ENCODE measurements at regions not wholly inside any gene's neighbourhood (a gene's known extent, or its start where the extent isn't known, plus 50 kb on each side); places are given as distances from the start of the nearest gene placed in this dataset.
"Not testable (repeated sequence)": the region's sequence is repeated elsewhere in the genome, so short reads cannot be mapped to it uniquely, and the experiment has no call there.

- DNase-seq (ENCODE audit: low spot score): no peak
Observed at GRCh38 chr2:49686291-49686690, 532.0 kb upstream of the FSHR start.

- DNase-seq (ENCODE audit: low spot score): no peak
Observed at GRCh38 chr2:49677227-49677626, 522.9 kb upstream of the FSHR start.

GRCh38 chr2:49664827-49665226 is 510.5 kb upstream of the FSHR start:
- DNase-seq (ENCODE audit: low spot score): no peak

- no peak for DNase-seq (ENCODE audit: low spot score)
Observed at GRCh38 chr2:49661809-49662208, 507.5 kb upstream of the FSHR start.

- no peak for DNase-seq (ENCODE audit: low spot score)
Observed at GRCh38 chr2:49656853-49657252, 502.5 kb upstream of the FSHR start.

DNA sequence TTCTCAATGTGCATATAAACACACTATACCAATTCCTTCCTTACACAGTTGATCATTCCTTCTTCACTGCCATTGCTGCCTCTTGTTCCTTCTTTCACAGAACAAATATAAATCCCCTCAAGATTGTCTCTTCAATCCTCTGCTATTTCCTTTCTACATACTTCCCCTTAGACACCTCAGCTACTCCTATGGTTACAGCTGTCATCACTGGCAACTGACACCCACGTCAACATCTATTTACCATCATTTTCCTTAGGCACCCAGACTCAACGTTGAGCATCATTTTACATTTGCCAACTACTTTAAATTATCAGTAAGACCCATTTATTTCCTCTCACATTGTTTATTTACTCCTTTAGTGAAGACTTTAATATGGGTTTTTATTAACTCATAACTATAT is 488.8 kb upstream of the FSHR start:
- no peak for DNase-seq (ENCODE audit: low spot score)

GRCh38 chr2:49640630-49641029 is 486.3 kb upstream of the FSHR start:
- no peak for DNase-seq (ENCODE audit: low spot score)

GRCh38 chr2:49621016-49621415 is 466.7 kb upstream of the FSHR start:
- DNase-seq (ENCODE audit: low spot score): no peak

DNA sequence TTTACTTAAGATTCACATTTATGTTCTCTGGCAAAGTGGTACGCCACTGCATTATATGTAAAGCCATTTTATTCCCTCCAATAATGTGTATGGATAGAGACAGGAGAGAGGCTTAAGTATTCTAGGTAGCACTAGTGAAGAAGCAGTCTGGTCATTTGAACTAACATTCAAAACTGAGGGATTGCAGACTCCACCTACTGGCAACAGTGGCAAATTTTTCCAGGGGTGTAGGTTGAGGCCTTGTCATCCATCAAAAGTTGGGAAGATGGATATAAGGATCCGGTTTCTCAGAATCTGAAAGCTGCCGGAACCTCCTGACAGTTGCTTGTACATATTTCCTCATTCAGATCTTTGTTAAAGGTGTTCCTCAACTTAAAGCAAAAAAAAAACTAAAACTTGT is 465.5 kb upstream of the FSHR start:
- peak; percentile 34 for DNase-seq (ENCODE audit: low spot score)

- no peak for DNase-seq (ENCODE audit: low spot score)
Observed at GRCh38 chr2:49618491-49618890, 464.2 kb upstream of the FSHR start.

GRCh38 chr2:49616800-49617199 is 462.5 kb upstream of the FSHR start:
- peak; percentile 39 for DNase-seq (ENCODE audit: low spot score)

- not testable (repeated sequence) for DNase-seq (ENCODE audit: low spot score)
Observed at GRCh38 chr2:49611796-49612195, 457.5 kb upstream of the FSHR start.

- DNase-seq (ENCODE audit: low spot score): no peak
Observed at GRCh38 chr2:49600524-49600923, 446.2 kb upstream of the FSHR start.

GRCh38 chr2:49598231-49598630 is 443.9 kb upstream of the FSHR start:
- no peak for DNase-seq (ENCODE audit: low spot score)

DNA sequence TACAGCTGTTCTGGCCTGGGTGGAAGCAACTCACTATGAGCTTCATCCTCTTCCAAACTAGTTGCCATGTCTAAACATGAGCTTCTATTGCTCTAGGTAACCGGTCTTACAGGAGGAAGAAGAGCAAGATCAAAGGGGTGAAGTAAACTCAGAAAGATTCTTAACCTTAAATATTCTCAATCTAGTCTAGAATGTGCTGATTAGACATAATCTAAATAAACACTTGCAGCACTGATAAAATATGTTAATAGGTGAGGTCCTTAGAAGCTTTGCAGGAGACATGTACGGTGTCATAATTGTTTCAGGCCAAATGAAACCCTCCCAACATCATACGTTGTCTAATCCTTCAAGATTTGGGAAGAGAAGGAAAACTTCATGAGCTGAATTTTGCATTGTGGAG is 431.6 kb upstream of the FSHR start:
- DNase-seq (ENCODE audit: low spot score): no peak

GRCh38 chr2:49582946-49583345 is 428.6 kb upstream of the FSHR start:
- no peak for DNase-seq (ENCODE audit: low spot score)

DNA sequence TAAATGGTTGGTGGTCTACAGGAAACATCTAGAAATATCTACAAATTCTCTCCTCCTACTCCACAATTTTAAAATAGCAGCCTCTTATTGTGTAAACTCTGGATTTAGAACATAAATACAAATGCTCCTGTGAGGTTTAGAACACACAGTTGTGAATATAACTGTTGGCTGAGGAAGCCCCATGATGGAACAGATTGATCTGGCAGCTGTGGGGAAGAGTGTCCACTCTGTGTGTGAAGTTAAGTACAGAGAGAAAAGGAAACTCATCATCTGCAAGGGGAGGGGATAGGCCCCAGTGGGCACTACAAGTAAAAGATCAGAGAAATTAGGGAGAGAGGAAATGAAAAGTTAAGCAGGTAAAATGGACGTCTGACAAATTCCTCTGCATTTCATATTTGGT is 422.7 kb upstream of the FSHR start:
- no peak for DNase-seq (ENCODE audit: low spot score)

GRCh38 chr2:49569176-49569575 is 414.9 kb upstream of the FSHR start:
- DNase-seq (ENCODE audit: low spot score): no peak

DNA sequence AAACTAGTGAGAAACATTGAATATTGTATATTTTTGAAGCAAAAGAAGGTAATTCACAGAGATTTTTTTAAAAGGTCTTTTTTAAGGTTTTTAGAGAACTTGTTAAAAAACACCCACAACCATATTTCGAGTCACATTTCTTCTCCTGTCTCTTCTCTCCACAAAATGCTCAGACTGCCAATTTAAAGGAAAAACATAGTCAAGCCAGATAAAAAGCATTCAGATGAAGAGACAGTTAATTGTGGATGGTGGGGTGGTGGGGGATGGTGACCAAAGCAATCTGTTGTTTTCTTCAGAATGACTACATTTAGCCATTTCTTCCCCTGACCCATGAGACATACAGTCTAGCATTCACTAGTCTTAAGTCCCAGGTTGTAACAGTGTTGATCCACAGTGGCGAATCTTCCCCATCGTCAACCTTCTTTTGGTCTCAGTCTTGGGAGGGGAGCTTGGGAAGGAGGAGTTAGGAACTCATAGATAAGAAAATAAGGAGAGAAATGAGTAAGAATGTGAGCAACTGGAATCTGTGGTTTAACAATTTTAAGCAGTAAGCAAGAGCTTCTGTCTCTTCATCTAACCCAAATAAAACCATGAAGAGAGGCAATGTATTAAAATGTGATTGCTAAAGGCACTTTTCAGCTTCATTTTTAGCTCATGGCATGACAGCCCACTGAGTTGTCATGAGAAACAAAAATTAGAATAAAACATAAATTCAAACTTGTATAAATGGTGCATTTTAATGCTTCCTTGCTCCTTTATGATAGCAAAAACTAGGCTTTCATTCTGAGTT is 413.7 kb upstream of the FSHR start:
- no peak for DNase-seq (ENCODE audit: low spot score)

DNA sequence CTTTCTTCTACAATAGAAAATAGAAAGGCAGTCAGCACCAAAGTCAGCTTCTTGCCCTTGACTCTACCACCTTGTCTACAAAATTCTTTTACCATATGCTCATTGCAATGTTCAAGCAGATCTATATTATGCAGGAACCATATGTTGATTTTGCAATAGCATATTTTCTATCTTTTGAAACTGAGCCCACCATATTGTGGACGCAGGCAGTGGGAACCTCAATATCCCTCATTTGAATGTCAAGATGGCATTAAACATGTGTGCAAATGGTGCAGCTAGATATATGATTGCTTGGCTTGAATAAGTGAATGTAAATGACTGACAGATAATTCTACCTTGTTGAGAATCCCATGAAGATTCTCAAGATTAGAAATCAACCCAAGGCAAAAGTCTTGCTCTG is 412.7 kb upstream of the FSHR start:
- no peak for DNase-seq (ENCODE audit: low spot score)

GRCh38 chr2:49553658-49554057 is 399.3 kb upstream of the FSHR start:
- DNase-seq (ENCODE audit: low spot score): no peak

DNA sequence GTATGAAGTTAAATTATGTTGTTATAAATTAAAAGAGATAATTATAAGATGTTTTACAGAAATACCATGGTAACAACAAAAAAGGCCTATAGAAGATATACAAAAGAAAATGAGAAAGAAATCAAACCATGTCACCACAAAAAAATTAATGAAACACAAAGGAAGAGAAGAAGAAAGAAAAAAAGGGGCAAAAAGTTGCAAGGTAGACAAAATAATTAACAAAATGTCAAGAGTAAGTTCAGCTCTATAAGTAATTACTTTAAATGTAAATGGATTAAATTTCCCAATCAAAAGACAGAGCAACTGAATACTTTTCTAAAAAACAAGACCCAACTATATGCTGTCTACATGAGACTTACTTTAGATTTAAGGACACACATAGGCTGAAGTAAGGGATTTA is 378.4 kb upstream of the FSHR start:
- DNase-seq (ENCODE audit: low spot score): no peak

GRCh38 chr2:49515996-49516782 is 361.9 kb upstream of the FSHR start:
- no peak for DNase-seq (ENCODE audit: low spot score)
